GM12873 (cell line): ENCODE measurements at regions not wholly inside any gene's neighbourhood (a gene's known extent, or its start where the extent isn't known, plus 50 kb on each side); places are given as distances from the start of the nearest gene placed in this dataset.

ENCODE experiments used
- CTCF ChIP-seq: IDR thresholded peaks from 2 replicates; pipeline ENCODE4 v1.5.1; 2012; ENCODE audit warnings: low read depth, mild to moderate bottlenecking, moderate library complexity, low read length, control low read depth; ENCODE audit not compliant: insufficient read depth; ENCODE audit errors: missing control alignments

- TF ChIP-seq CTCF, result no peak
Measured at GRCh38 chr10:3691482-3691881, 93.5 kb downstream of the KLF6 start.

- no peak for TF ChIP-seq CTCF
Measured at GRCh38 chr10:3689871-3690510, 95.0 kb downstream of the KLF6 start.

GRCh38 chr10:3687510-3688081 lies 97.4 kb downstream of the KLF6 start:
- TF ChIP-seq CTCF, result no peak

GRCh38 chr10:3685384-3685783 lies 99.6 kb downstream of the KLF6 start:
- no peak for TF ChIP-seq CTCF

GRCh38 chr10:3684891-3685290 lies 100.1 kb downstream of the KLF6 start:
- no peak for TF ChIP-seq CTCF

GRCh38 chr10:3683560-3683959 lies 101.4 kb downstream of the KLF6 start:
- TF ChIP-seq CTCF, result no peak

- TF ChIP-seq CTCF, result no peak
Measured at GRCh38 chr10:3682745-3683144, 102.3 kb downstream of the KLF6 start.
